Upper lobe of left lung (tissue), 4 donors: ENCODE measurements at regions not wholly inside any gene's neighbourhood (a gene's known extent, or its start where the extent isn't known, plus 50 kb on each side); places are given as distances from the start of the nearest gene placed in this dataset.

ENCODE experiments used
- CTCF ChIP-seq, 6 experiments: fragments of 450-650 bp in 4 of 6; fragments of 200-600 bp in 2 of 6; sonication (generic) in 2 of 6; IDR thresholded peaks; one replicate each; pipeline ENCODE4 v1.5.1; 2016 to 2019; ENCODE audit warnings: antibody characterized with exemption in 6 of 6
- POLR2A ChIP-seq, 4 donors: fragments of 450-650 bp; IDR thresholded peaks; one replicate each; pipeline ENCODE4 v1.5.1; 2016 to 2017; ENCODE audit warnings: antibody characterized with exemption in 4 of 4, mild to moderate bottlenecking in 2 of 4

GRCh38 chr3:18885612-18886011 is 262.7 kb upstream of the KCNH8 start:
- TF ChIP-seq POLR2A (IDR thresholded peaks at IDR 0.05): no peak
- TF ChIP-seq CTCF (IDR thresholded peaks at IDR 0.05): no peak
